ENCODE measurements at regions not wholly inside any gene's neighbourhood (a gene's known extent, or its start where the extent isn't known, plus 50 kb on each side); places are given as distances from the start of the nearest gene placed in this dataset.

DNA sequence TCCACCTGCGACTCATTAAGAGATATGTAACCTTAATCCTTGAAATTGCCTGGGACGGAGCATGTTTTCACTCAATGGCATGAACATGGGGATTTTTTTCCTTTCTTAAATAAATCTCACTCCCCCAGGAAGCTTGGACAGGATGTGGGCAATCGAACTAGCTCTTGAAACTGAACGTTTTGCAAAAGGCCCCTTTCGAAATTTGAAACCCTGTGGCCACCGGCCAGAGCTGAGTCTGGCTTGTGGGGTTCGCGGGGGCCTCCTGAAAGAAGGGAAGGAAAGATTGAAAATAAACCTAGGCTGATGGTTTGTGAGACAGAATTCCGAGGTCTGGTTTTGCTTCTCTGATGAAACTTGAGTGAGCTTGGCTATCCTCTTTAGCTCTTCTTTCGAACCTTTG is 101.4 kb upstream of the RTL1 start:
- no peaks in the 10 kb centered on the region for H3K9me3 ChIP-seq (ENCODE audit: low read length)
- ChIA-PET POLR2A (no interaction called here), CTCF (ENCODE audit: unreplicated experiment) (no interaction called here)
- no peak overlapping the region for H3K4me3 ChIP-seq (ENCODE audit: low read depth, low read length, poor library complexity, severe bottlenecking)
- H3K27ac ChIP-seq (ENCODE audit: low read depth, low read length, poor library complexity, severe bottlenecking): no peak overlapping the region
- H2AFZ ChIP-seq (ENCODE audit: low read length): no peak overlapping the region
- no peaks in the 10 kb centered on the region for H3K4me1 ChIP-seq (ENCODE audit: insufficient read depth, low read length, poor library complexity, severe bottlenecking)
- no peaks in the 10 kb centered on the region for H3K9me2 ChIP-seq (ENCODE audit: insufficient read depth, low read length)
- no peaks in the 10 kb centered on the region for H4K20me1 ChIP-seq (ENCODE audit: insufficient read depth, low read length)
- intact Hi-C loops (cut with micrococcal nuclease; ENCODE audit: unreplicated experiment): no loop called here
- no peaks in the 10 kb centered on the region for H3K36me3 ChIP-seq (ENCODE audit: insufficient read depth, low read length)
- no TSS peak for BruUV-seq (replicated peaks)
- H3K79me2 ChIP-seq (ENCODE audit: insufficient read depth, low read depth, low read length): no peaks in the 10 kb centered on the region
- H3K4me2 ChIP-seq (ENCODE audit: low read length): no peak overlapping the region
- TF ChIP-seq, protein P1, sequence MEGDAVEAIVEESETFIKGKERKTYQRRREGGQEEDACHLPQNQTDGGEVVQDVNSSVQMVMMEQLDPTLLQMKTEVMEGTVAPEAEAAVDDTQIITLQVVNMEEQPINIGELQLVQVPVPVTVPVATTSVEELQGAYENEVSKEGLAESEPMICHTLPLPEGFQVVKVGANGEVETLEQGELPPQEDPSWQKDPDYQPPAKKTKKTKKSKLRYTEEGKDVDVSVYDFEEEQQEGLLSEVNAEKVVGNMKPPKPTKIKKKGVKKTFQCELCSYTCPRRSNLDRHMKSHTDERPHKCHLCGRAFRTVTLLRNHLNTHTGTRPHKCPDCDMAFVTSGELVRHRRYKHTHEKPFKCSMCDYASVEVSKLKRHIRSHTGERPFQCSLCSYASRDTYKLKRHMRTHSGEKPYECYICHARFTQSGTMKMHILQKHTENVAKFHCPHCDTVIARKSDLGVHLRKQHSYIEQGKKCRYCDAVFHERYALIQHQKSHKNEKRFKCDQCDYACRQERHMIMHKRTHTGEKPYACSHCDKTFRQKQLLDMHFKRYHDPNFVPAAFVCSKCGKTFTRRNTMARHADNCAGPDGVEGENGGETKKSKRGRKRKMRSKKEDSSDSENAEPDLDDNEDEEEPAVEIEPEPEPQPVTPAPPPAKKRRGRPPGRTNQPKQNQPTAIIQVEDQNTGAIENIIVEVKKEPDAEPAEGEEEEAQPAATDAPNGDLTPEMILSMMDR (conservative IDR thresholded peaks at IDR 0.05; ENCODE audit: low read length): no peak
- TF ChIP-seq EZH2phosphoT487 (IDR thresholded peaks at IDR 0.05; ENCODE audit: borderline replicate concordance, low read depth, low read length): no peak
- DNase-seq (ENCODE audit: low spot score): no peak

DNA sequence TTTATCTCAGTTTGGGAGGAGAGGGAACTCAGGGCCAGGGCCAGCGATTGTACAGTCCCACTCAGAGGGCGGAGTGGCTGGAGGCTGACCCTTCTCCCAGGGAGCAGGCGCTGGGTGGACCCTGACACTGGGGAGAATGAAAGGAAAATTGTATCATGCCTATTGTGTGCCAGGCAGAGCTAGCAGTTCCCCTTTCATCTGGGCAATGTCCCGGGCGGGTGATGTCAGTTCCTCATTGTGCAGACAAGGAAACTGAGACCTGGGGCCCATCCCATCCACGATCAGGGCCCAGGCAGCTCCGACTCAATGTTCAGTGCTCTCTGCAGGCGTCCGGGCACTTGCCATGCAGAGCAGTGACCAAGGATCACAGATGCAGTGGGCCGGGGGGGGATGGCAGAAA is 101.9 kb upstream of the RTL1 start:
- Histone ChIP-seq H3K36me3 (ENCODE audit: insufficient read depth, low read length) (no peaks in the 10 kb centered on the region), H3K79me2 (ENCODE audit: insufficient read depth, low read depth, low read length) (no peaks in the 10 kb centered on the region), H3K4me1 (ENCODE audit: insufficient read depth, low read length, poor library complexity, severe bottlenecking) (no peaks in the 10 kb centered on the region), H3K4me2 (ENCODE audit: low read length) (no peak overlapping the region), H3K27ac (ENCODE audit: low read depth, low read length, poor library complexity, severe bottlenecking) (no peak overlapping the region), H4K20me1 (ENCODE audit: insufficient read depth, low read length) (no peaks in the 10 kb centered on the region), H3K9me3 (ENCODE audit: low read length) (no peaks in the 10 kb centered on the region), H3K4me3 (ENCODE audit: low read depth, low read length, poor library complexity, severe bottlenecking) (no peak overlapping the region), H2AFZ (ENCODE audit: low read length) (no peak overlapping the region), H3K9me2 (ENCODE audit: insufficient read depth, low read length) (no peaks in the 10 kb centered on the region)
- POLR2A ChIA-PET: no interaction called here
- CTCF ChIA-PET (ENCODE audit: unreplicated experiment): no interaction called here
- no TSS peak for BruUV-seq (replicated peaks)
- no peak for TF ChIP-seq EZH2phosphoT487 (IDR thresholded peaks at IDR 0.05; ENCODE audit: borderline replicate concordance, low read depth, low read length)
- TF ChIP-seq, protein P1 (conservative IDR thresholded peaks at IDR 0.05; ENCODE audit: low read length): no peak
- intact Hi-C loops (cut with micrococcal nuclease; ENCODE audit: unreplicated experiment): no loop called here
- no peak for DNase-seq (ENCODE audit: low spot score)

DNA sequence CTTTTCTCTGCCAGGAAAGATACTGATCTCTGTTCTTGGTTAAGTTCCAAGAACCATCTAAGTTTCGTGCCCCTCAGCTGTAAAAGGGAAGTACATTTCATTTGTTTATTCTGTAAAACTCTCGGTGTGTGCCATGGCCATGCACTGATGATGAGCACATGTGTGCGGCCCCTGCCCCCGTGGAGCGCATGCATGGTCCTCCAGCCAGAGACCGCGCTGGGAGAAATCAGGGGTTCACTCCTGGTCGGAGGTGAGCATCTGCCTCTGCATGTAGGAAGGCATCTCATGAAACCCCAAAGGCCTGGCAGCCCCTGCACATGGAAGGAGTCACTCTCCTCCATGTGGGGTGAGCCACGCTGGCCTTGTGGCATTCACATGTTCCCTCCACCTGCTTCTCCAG is 102.5 kb upstream of the RTL1 start:
- H3K4me3 ChIP-seq (ENCODE audit: low read depth, low read length, poor library complexity, severe bottlenecking): no peak overlapping the region
- POLR2A ChIA-PET: no interaction called here
- intact Hi-C loops (cut with micrococcal nuclease; ENCODE audit: unreplicated experiment): no loop called here
- H3K27ac ChIP-seq (ENCODE audit: low read depth, low read length, poor library complexity, severe bottlenecking): no peak overlapping the region
- TF ChIP-seq, protein P1 (conservative IDR thresholded peaks at IDR 0.05; ENCODE audit: low read length): no peak
- no peak for TF ChIP-seq EZH2phosphoT487 (IDR thresholded peaks at IDR 0.05; ENCODE audit: borderline replicate concordance, low read depth, low read length)
- H3K4me1 ChIP-seq (ENCODE audit: insufficient read depth, low read length, poor library complexity, severe bottlenecking): no peaks in the 10 kb centered on the region
- H3K36me3 ChIP-seq (ENCODE audit: insufficient read depth, low read length): no peaks in the 10 kb centered on the region
- CTCF ChIA-PET (ENCODE audit: unreplicated experiment): no interaction called here
- H3K79me2 ChIP-seq (ENCODE audit: insufficient read depth, low read depth, low read length): no peaks in the 10 kb centered on the region
- H4K20me1 ChIP-seq (ENCODE audit: insufficient read depth, low read length): no peaks in the 10 kb centered on the region
- DNase-seq (ENCODE audit: low spot score): no peak
- H3K9me2 ChIP-seq (ENCODE audit: insufficient read depth, low read length): no peaks in the 10 kb centered on the region
- no peak overlapping the region for H2AFZ ChIP-seq (ENCODE audit: low read length)
- H3K4me2 ChIP-seq (ENCODE audit: low read length): no peak overlapping the region
- H3K9me3 ChIP-seq (ENCODE audit: low read length): no peaks in the 10 kb centered on the region
- no TSS peak for BruUV-seq (replicated peaks)

Measured in OCI-LY7 (cell line).